Mammary epithelial cell (primary cell): ENCODE measurements at regions not wholly inside any gene's neighbourhood (a gene's known extent, or its start where the extent isn't known, plus 50 kb on each side); places are given as distances from the start of the nearest gene placed in this dataset.

Experiments
- EZH2 ChIP-seq: IDR thresholded peaks from 2 replicates; pipeline ENCODE4 v1.6.1; 2012; ENCODE audit warnings: low read length, inconsistent platforms, borderline replicate concordance
- TF ChIP-seq, protein P1 (sequence below), 2 donors: IDR thresholded peaks in 1 of 2; conservative IDR thresholded peaks in 1 of 2; 2 replicates each; pipeline ENCODE4 v1.5.1; 2011 to 2012; ENCODE audit warnings: inconsistent platforms in 2 of 2, low read length in 2 of 2, mild to moderate bottlenecking in 2 of 2, control low read depth in 1 of 2, low read depth in 1 of 2; ENCODE audit not compliant: insufficient read depth in 1 of 2; ENCODE audit errors: extremely low read depth in 1 of 2

DNA sequence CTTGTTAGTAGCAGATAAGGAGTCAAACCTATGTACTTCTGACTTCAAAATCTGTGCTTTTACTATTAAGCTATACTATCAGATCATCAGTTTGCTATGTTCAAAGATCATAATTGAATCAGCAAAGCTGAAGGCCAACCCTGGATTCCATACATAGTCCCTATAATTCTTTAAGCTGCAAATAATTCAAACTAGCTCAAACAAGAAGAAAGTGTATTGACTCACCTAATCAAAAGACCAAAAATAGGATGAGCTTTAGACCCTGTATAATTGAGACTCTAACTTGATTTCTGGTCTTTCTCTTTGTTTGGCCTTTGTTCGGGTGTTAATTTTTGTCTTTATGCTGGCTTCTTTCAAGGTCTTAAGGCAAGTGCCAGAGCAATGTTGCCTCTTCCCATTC is 213.7 kb downstream of the CWF19L2 start:
- TF ChIP-seq, protein P1, sequence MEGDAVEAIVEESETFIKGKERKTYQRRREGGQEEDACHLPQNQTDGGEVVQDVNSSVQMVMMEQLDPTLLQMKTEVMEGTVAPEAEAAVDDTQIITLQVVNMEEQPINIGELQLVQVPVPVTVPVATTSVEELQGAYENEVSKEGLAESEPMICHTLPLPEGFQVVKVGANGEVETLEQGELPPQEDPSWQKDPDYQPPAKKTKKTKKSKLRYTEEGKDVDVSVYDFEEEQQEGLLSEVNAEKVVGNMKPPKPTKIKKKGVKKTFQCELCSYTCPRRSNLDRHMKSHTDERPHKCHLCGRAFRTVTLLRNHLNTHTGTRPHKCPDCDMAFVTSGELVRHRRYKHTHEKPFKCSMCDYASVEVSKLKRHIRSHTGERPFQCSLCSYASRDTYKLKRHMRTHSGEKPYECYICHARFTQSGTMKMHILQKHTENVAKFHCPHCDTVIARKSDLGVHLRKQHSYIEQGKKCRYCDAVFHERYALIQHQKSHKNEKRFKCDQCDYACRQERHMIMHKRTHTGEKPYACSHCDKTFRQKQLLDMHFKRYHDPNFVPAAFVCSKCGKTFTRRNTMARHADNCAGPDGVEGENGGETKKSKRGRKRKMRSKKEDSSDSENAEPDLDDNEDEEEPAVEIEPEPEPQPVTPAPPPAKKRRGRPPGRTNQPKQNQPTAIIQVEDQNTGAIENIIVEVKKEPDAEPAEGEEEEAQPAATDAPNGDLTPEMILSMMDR (conservative IDR thresholded peaks at IDR 0.05 in 1 of 2, IDR thresholded peaks at IDR 0.05 in 1 of 2; ENCODE audit: extremely low read depth in 1 of 2, insufficient read depth in 1 of 2, low read depth in 1 of 2, low read length in 2 of 2) = no peak
- no peak for TF ChIP-seq EZH2
